ENCODE measurements at regions not wholly inside any gene's neighbourhood (a gene's known extent, or its start where the extent isn't known, plus 50 kb on each side); places are given as distances from the start of the nearest gene placed in this dataset.

- H3K36me3 Mint-ChIP-seq, result peaks cover under 1% of the 10 kb centered on the region
- DNase-seq (no peak), ATAC-seq (no peak)
- no peak for TF ChIP-seq CTCF (IDR thresholded peaks at IDR 0.05)
- Histone ChIP-seq H3K27me3 (ENCODE audit: control insufficient read depth, insufficient read depth, low read length) (no peaks in the 10 kb centered on the region), H3K36me3 (ENCODE audit: control insufficient read depth, insufficient read depth, low read length) (no peaks in the 10 kb centered on the region), H3K27ac (ENCODE audit: low read length) (no peak overlapping the region), H3K9me3 (ENCODE audit: control insufficient read depth, insufficient read depth, low read length) (no peaks in the 10 kb centered on the region), H3K4me3 (ENCODE audit: low read length) (no peak overlapping the region), H3K4me1 (ENCODE audit: control insufficient read depth, insufficient read depth, low read length) (no peaks in the 10 kb centered on the region)
- H3K4me3 Mint-ChIP-seq, result no peak overlapping the region
- no peaks in the 10 kb centered on the region for H3K27me3 Mint-ChIP-seq (ENCODE audit: low read depth in 2 of 2)
- H3K27ac Mint-ChIP-seq, result no peak overlapping the region
- intact Hi-C loops (cut with micrococcal nuclease), result no loop called here
- H3K4me1 Mint-ChIP-seq, result no peaks in the 10 kb centered on the region
- peaks cover 9 to 20% of the 10 kb centered on the region in 2 donors for H3K9me3 Mint-ChIP-seq
These were observed 843.0 kb downstream of the PCDH17 start for GRCh38 chr13:58474581-58474980.

- DNase-seq (no peak), ATAC-seq (no peak)
- no peak overlapping the region for H3K27ac ChIP-seq (ENCODE audit: low read length)
- Mint-ChIP-seq H3K4me1 (no peaks in the 10 kb centered on the region), H3K4me3 (no peak overlapping the region), H3K36me3 (peaks cover 6% of the 10 kb centered on the region), H3K9me3 (peaks cover 11 to 25% of the 10 kb centered on the region in 2 donors), H3K27ac (no peak overlapping the region), H3K27me3 (ENCODE audit: low read depth in 2 of 2) (no peaks in the 10 kb centered on the region)
- H3K4me1 ChIP-seq (ENCODE audit: control insufficient read depth, insufficient read depth, low read length), result no peaks in the 10 kb centered on the region
- WGBS (ENCODE audit: insufficient coverage), result 88% methylated on average over 4 of the region's 6 CpGs
- no peaks in the 10 kb centered on the region for H3K27me3 ChIP-seq (ENCODE audit: control insufficient read depth, insufficient read depth, low read length)
- no peak overlapping the region for H3K4me3 ChIP-seq (ENCODE audit: low read length)
- H3K36me3 ChIP-seq (ENCODE audit: control insufficient read depth, insufficient read depth, low read length), result no peaks in the 10 kb centered on the region
- intact Hi-C loops (cut with micrococcal nuclease), result no loop called here
- no peak for TF ChIP-seq CTCF (IDR thresholded peaks at IDR 0.05)
- H3K9me3 ChIP-seq (ENCODE audit: control insufficient read depth, insufficient read depth, low read length), result no peaks in the 10 kb centered on the region
These were observed 844.8 kb downstream of the PCDH17 start for GRCh38 chr13:58476206-58476918.

GRCh38 chr13:58478858-58479257 is 847.3 kb downstream of the PCDH17 start:
- no peak for DNase-seq
- intact Hi-C loops (cut with micrococcal nuclease), result no loop called here
- Histone ChIP-seq H3K4me3 (ENCODE audit: low read length) (no peak overlapping the region), H3K27me3 (ENCODE audit: control insufficient read depth, insufficient read depth, low read length) (no peaks in the 10 kb centered on the region), H3K4me1 (ENCODE audit: control insufficient read depth, insufficient read depth, low read length) (no peaks in the 10 kb centered on the region), H3K9me3 (ENCODE audit: control insufficient read depth, insufficient read depth, low read length) (no peaks in the 10 kb centered on the region), H3K27ac (ENCODE audit: low read length) (no peak overlapping the region), H3K36me3 (ENCODE audit: control insufficient read depth, insufficient read depth, low read length) (no peaks in the 10 kb centered on the region)
- no peaks in the 10 kb centered on the region for H3K4me1 Mint-ChIP-seq
- no peak for TF ChIP-seq CTCF (IDR thresholded peaks at IDR 0.05)
- peaks cover 8 to 22% of the 10 kb centered on the region in 2 donors for H3K9me3 Mint-ChIP-seq
- no peak for ATAC-seq
- peaks cover 9% of the 10 kb centered on the region for H3K36me3 Mint-ChIP-seq
- no peak overlapping the region for H3K27ac Mint-ChIP-seq
- no CpG with 5 or more reads among the region's 1 CpG for WGBS (ENCODE audit: insufficient coverage)
- H3K4me3 Mint-ChIP-seq, result no peak overlapping the region
- H3K27me3 Mint-ChIP-seq (ENCODE audit: low read depth in 2 of 2), result no peaks in the 10 kb centered on the region

GRCh38 chr13:58480061-58480460 is 848.5 kb downstream of the PCDH17 start:
- no peak overlapping the region for H3K4me3 ChIP-seq (ENCODE audit: low read length)
- no peaks in the 10 kb centered on the region for H3K4me1 ChIP-seq (ENCODE audit: control insufficient read depth, insufficient read depth, low read length)
- no peak for TF ChIP-seq CTCF (IDR thresholded peaks at IDR 0.05)
- DNase-seq (no peak), ATAC-seq (no peak)
- H3K27me3 Mint-ChIP-seq (ENCODE audit: low read depth in 2 of 2), result no peaks in the 10 kb centered on the region
- no CpG with 5 or more reads among the region's 1 CpG for WGBS (ENCODE audit: insufficient coverage)
- no peaks in the 10 kb centered on the region for H3K36me3 ChIP-seq (ENCODE audit: control insufficient read depth, insufficient read depth, low read length)
- intact Hi-C loops (cut with micrococcal nuclease), result no loop called here
- H3K9me3 ChIP-seq (ENCODE audit: control insufficient read depth, insufficient read depth, low read length), result no peaks in the 10 kb centered on the region
- H3K9me3 Mint-ChIP-seq, result peaks cover 8 to 22% of the 10 kb centered on the region in 2 donors
- no peak overlapping the region for H3K27ac ChIP-seq (ENCODE audit: low read length)
- H3K36me3 Mint-ChIP-seq, result peaks cover 9% of the 10 kb centered on the region
- H3K27me3 ChIP-seq (ENCODE audit: control insufficient read depth, insufficient read depth, low read length), result no peaks in the 10 kb centered on the region
- no peak overlapping the region for H3K4me3 Mint-ChIP-seq
- no peak overlapping the region for H3K27ac Mint-ChIP-seq
- no peaks in the 10 kb centered on the region for H3K4me1 Mint-ChIP-seq
